ENCODE measurements at regions not wholly inside any gene's neighbourhood (a gene's known extent, or its start where the extent isn't known, plus 50 kb on each side); places are given as distances from the start of the nearest gene placed in this dataset.

- TF ChIP-seq TSHZ2 (CRISPR knock-in tag; IDR thresholded peaks at IDR 0.05) = no peak
- TF ChIP-seq RARB (CRISPR knock-in tag; IDR thresholded peaks at IDR 0.05) = no peak
Measured at GRCh38 chr1:194339471-194339870, 1153.1 kb upstream of the B3GALT2 start (continued).

- TF ChIP-seq TOX (CRISPR knock-in tag; IDR thresholded peaks at IDR 0.05; ENCODE audit: borderline replicate concordance) = no peak; the same call in 1 of the 2 replicates
- TF ChIP-seq CREB5 (CRISPR knock-in tag; IDR thresholded peaks at IDR 0.05; ENCODE audit: low read depth) = no peak
- TF ChIP-seq ISL1 (CRISPR knock-in tag; IDR thresholded peaks at IDR 0.05) = no peak
- TF ChIP-seq ZNF70 (CRISPR knock-in tag; IDR thresholded peaks at IDR 0.05) = no peak
- TF ChIP-seq GLIS3 (CRISPR knock-in tag; IDR thresholded peaks at IDR 0.05) = no peak
- no peak for TF ChIP-seq ESRRG (CRISPR knock-in tag; IDR thresholded peaks at IDR 0.05)
- no peak for TF ChIP-seq ARNTL (CRISPR knock-in tag; IDR thresholded peaks at IDR 0.05; ENCODE audit: borderline replicate concordance, low read depth)
- TF ChIP-seq TCF4 (CRISPR knock-in tag; IDR thresholded peaks at IDR 0.05; ENCODE audit: borderline replicate concordance) = no peak
- no peak for TF ChIP-seq SNAI2 (CRISPR knock-in tag; IDR thresholded peaks at IDR 0.05)
- TF ChIP-seq ZFP3 (CRISPR knock-in tag; IDR thresholded peaks at IDR 0.05) = no peak
- no peak for ATAC-seq
Measured at GRCh38 chr1:194338241-194338948, 1152.0 kb upstream of the B3GALT2 start.

GRCh38 chr1:194333240-194333639 lies 1146.8 kb upstream of the B3GALT2 start:
- no peak for ATAC-seq
- TF ChIP-seq BACH2 (CRISPR knock-in tag; IDR thresholded peaks at IDR 0.05; ENCODE audit: borderline replicate concordance) (no peak), POU6F1 (CRISPR knock-in tag; IDR thresholded peaks at IDR 0.05; ENCODE audit: borderline replicate concordance, low read depth) (no peak), GLIS3 (CRISPR knock-in tag; IDR thresholded peaks at IDR 0.05) (no peak), PPARA (CRISPR knock-in tag; IDR thresholded peaks at IDR 0.05; ENCODE audit: borderline replicate concordance) (no peak), ZFP3 (CRISPR knock-in tag; IDR thresholded peaks at IDR 0.05) (no peak), ZC3H10 (CRISPR knock-in tag; IDR thresholded peaks at IDR 0.05) (no peak), PATZ1 (CRISPR knock-in tag; IDR thresholded peaks at IDR 0.05; ENCODE audit: borderline replicate concordance) (no peak), TOX (CRISPR knock-in tag; IDR thresholded peaks at IDR 0.05; ENCODE audit: borderline replicate concordance) (no peak), RARB (CRISPR knock-in tag; IDR thresholded peaks at IDR 0.05) (no peak), ZFP30 (CRISPR knock-in tag; IDR thresholded peaks at IDR 0.05) (no peak)

GRCh38 chr1:194331758-194332157 lies 1145.3 kb upstream of the B3GALT2 start:
- ATAC-seq = no peak
- TF ChIP-seq BACH2 (CRISPR knock-in tag; IDR thresholded peaks at IDR 0.05; ENCODE audit: borderline replicate concordance) (no peak), ARNTL (CRISPR knock-in tag; IDR thresholded peaks at IDR 0.05; ENCODE audit: borderline replicate concordance, low read depth) (no peak), POU6F1 (CRISPR knock-in tag; IDR thresholded peaks at IDR 0.05; ENCODE audit: borderline replicate concordance, low read depth) (no peak), SNAI2 (CRISPR knock-in tag; IDR thresholded peaks at IDR 0.05) (no peak), RARB (CRISPR knock-in tag; IDR thresholded peaks at IDR 0.05) (no peak), ISL1 (CRISPR knock-in tag; IDR thresholded peaks at IDR 0.05) (no peak), ZC3H10 (CRISPR knock-in tag; IDR thresholded peaks at IDR 0.05) (no peak), PPARA (CRISPR knock-in tag; IDR thresholded peaks at IDR 0.05; ENCODE audit: borderline replicate concordance) (no peak), CREB5 (CRISPR knock-in tag; IDR thresholded peaks at IDR 0.05; ENCODE audit: low read depth) (no peak), ZFP30 (CRISPR knock-in tag; IDR thresholded peaks at IDR 0.05) (no peak), ZFP3 (CRISPR knock-in tag; IDR thresholded peaks at IDR 0.05) (no peak)
